ENCODE measurements at regions not wholly inside any gene's neighbourhood (a gene's known extent, or its start where the extent isn't known, plus 50 kb on each side); places are given as distances from the start of the nearest gene placed in this dataset.

DNA sequence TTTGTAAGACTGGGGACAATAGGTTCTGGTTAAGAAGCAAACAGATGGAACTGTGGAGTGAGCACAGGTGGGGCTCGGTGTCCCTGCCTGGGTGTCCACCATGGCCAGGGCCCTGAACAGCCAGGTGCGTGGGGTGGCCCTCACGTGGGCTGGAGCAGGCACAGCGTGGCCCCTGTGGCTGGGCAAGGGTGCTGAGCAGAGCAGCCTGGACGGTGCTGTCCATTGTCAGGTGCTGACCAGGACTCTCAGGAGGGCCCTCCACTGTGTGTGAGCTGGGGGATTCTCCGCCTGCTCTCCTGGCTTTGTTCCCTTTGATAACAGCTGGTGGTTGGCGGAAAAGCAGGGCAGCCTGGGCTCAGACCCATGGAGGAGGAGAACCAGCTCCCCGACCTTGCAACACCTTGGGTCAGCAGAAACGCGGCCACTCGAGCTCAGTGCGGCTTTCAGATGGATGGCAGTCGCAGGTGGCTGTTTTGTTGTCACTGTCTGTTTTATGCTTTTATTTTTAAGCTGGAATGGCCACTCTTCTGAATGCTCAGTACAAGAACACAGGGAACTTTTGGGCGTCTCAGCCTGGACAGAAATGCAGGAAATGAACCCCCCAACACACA is 273.9 kb upstream of the ADARB2 start:
- DNase-seq (ENCODE audit: extremely low read depth, low read depth, low spot score), result no peak

DNA sequence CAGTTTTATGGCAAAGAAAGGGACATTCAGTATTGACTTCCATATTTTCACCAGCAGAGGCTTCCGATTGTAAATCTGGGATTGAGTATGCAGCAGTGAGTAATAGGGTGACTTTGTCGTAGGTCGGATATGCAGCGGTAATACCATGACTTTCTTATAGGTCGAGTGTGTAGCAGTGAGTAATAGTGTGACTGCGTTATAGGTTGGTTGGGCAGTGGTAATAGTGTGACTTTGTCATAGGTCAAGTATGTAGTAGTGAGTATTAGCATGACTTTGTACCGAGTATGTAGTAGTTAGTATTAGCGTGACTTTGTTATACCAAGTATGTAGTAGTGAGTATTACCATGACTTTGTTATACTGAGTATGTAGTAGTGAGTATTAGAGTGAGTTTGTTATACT is 268.2 kb upstream of the ADARB2 start:
- DNase-seq (ENCODE audit: extremely low read depth, low read depth, low spot score), result no peak

DNA sequence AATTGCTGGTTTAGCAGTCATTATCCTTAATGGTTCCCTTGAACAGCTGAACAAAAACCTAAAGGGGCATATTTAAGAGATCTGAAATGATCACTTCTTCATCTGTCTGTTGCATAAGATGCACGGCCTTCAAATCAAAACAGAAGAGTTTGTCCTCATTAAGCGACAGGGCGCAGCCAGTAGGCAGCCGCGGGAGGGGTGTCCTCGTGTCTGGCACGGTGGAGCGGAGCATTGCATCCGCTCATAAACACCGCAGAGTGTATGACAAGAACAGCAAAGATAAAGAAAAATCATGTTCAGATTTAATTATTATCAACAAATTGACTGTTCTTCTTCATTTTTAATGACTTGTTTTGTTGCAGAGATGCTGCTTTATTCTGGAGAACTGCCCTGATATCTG is 255.6 kb upstream of the ADARB2 start:
- DNase-seq (ENCODE audit: extremely low read depth, low read depth, low spot score), result no peak

DNA sequence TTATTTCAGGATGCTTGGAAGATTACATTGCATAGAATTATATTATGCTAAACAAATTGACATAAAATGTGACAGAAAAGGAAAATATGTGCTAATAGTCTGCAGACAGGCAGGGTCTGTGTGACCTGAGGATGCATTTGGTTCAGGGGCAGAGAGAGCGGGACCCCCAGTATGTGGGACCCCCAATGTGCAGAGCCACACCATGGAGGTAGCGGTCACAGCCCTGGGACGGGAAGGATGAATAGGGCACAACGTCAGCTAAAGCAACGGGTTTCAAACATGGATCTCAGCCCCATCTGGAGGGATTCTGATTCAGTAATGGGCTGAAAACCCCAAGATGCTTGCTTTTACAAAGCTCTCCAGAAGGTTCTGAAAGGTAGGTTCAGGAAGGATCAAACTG is 251.8 kb upstream of the ADARB2 start:
- DNase-seq (ENCODE audit: extremely low read depth, low read depth, low spot score), result no peak

DNA sequence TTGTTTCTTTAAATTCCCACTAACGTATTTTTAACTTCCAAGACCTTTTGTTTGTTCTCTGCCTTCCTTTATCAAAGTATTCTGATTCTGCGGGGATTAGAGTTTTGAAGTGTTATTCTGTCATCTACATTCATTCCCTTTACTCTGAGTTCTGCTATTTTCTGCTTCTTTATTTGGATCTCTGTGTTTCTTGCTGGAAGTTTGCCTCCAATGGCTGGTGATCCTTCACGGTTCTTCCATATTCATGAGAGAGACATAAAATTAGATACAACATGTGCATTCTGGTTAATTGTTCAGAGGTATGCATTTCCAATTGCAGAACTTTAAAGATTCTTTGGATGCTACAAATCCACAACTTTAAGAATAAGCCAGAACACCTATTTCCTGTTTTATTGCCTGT is 244.7 kb upstream of the ADARB2 start:
- no peak for DNase-seq (ENCODE audit: extremely low read depth, low read depth, low spot score)

DNA sequence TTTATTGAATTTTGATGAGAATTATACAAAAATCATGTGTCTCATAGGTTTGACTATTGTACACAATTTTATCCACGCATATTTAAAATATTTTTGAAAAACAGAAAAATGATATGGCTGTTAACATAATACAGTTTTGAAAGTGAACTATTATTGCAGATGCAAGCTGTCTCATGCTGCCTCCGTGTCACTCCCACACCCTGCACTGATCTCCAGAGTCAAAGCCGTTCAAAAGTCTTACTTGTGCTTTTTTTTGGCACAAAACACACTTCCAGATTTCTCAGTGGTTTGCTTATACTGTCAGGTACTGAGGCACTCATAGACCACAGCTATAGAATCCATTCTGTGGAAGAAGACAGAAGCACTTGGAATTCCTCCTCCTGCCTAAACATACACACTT is 243.1 kb upstream of the ADARB2 start:
- no peak for DNase-seq (ENCODE audit: extremely low read depth, low read depth, low spot score)

DNA sequence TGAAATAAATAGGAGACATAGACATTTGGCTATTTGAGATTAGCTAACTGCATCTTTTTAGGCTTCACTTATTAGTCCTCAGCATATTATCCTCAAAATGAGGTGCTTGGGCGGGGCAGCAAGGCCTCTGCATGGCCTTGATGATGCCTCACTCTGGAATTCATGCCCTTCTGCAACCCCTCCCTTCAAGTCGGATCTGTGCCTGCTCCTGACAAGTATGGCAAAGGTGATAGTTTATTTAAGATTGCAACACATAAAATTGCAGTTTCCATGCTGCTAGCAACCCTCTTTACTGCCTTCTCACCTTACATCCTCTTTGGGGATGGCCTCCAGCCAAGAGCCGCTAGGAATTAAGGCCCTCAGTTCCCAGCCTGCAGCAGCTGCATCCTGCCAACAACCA is 241.3 kb upstream of the ADARB2 start:
- DNase-seq (ENCODE audit: extremely low read depth, low read depth, low spot score), result no peak

DNA sequence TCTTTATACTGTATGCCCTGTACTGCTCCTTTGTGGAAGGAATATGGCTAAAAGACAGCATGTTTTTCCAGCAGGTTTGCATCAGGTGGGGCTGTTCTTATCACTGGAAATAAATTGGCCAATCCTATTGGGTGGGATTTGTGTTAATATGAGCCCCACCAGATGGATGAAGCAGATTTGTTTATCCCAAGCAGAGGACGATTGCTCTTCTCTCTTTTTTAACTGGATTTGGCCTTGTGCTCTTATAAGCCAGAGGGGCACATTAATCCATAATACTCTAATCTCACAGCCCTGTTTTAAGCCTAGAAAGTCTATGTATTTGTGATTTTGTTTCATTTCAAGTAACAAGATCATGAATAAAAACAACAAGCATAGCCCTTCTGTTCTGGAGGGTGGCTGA is 240.1 kb upstream of the ADARB2 start:
- no peak for DNase-seq (ENCODE audit: extremely low read depth, low read depth, low spot score)

DNA sequence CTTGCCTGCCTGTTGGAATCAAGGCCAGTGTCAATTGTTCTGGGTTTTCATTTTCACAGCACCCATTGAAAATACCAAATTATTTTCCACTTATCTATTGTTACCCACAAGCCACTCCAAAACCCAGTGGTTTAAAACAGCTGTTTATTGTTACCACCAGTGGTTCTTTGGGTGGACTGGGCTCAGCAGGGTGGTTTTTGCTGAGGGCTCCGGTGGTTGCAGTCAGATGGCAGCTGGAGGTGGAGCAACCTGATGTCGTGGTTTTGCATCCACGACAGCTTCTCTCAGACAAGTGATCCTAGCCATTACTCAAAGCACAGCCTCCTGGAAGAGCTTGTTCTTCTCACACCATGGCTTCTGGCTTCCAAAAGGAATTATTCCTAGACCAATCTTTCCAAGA is 235.1 kb upstream of the ADARB2 start:
- no peak for DNase-seq (ENCODE audit: extremely low read depth, low read depth, low spot score)

DNA sequence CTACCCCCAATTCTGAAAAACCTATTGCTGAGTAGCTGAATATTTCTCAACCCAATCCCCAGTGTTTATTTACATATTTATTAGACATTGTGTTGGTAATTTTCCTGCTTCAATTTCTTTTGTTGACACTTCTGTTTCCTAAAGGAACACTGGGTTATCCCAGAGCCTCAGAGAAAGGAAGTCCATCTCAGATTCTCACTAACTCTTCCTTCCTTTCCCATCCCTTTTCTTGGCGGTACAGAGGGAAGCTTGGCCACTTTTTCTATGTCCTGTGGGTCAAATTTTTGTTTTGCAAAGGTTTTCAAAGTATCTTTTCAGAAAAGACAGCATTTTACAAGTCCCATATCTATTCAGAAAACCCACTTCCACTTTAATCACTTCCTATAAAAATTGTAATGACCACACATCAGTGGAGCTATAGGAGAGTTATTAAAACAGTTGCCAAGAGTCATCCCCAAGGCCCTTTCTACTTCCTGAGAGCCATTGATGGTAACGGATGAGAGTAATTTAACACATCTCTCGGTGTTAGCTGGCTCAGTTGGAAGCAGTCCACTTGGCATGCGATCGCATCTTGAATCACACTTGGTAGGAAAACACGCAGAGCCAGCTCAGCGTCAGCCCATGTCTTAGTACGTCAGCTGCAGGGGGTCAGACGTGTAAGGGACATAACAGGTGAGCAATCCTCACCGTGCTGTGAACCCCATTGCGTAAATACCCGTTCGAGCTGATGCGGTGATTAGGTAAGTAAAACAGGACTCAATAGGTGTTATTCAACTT is 231.1 kb upstream of the ADARB2 start:
- DNase-seq (ENCODE audit: extremely low read depth, low read depth, low spot score), result no peak

DNA sequence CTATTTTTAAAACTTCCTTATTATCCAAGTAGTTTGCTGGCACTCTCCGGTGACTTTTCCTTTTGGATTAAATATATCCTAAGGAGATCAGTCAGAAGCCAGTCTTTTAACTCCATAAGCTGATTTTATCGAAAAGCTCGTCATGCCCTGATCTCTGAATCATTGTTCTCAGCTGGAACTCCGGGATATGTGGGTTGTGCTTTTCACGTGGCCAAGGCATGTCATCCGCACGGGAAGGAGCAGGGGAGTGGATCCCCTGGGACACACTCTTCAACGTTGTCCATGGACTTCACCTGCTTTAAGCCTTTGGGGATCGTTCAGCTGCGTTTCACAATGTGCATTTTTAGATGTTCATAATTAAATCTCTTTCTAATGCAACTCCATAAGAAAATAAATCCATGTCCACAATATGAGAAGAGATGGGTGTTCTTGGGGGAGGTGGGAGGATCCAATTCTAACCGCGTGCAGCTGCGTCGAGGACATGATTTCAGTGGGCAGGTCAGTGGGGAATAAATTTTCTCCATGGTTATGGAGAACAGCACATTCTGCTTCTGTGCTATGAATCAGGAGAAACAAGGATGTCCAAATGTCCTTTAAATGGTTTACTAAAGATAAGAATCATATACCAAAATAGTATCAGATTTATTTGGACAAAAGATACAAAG is 229.5 kb upstream of the ADARB2 start:
- DNase-seq (ENCODE audit: extremely low read depth, low read depth, low spot score), result no peak

DNA sequence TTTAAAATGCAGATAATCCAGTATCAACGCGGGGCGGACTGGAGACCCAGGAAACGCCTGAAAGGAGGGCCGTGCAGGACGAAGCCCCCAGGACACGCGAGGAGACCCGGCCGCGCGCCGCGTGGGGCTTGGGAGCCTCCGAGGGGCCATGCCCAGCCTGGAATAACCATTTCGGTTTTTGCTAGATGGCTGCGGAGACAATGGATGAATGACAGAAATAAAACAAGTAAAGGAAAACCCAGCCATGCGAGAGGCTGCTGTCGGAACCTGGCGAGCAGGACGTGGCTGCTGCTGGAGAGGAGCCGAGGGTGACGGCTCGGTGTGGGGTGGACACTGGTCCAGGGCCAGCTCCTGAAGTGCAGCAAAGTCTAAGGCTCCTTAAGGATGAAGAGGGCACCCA is 227.2 kb upstream of the ADARB2 start:
- no peak for DNase-seq (ENCODE audit: extremely low read depth, low read depth, low spot score)

DNA sequence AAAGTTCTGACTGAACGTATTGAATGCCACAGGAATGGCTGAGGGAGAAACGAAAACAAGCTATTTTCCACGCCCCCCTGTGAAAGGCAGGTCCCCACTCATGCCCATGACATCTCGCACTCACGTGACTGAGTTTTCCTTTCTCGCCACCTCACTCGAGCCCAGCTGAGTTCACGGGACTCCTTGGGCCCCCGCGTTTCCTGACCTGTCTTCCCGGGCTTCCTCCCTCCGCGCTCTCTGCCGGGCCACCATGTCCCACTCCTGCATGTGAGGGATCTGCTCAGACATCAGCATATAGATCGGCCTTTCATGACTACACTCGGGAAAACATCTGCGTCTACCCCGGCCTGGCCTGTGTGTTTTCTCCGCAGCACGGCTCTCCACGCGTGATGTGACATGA is 226.0 kb upstream of the ADARB2 start:
- DNase-seq (ENCODE audit: extremely low read depth, low read depth, low spot score), result no peak

DNA sequence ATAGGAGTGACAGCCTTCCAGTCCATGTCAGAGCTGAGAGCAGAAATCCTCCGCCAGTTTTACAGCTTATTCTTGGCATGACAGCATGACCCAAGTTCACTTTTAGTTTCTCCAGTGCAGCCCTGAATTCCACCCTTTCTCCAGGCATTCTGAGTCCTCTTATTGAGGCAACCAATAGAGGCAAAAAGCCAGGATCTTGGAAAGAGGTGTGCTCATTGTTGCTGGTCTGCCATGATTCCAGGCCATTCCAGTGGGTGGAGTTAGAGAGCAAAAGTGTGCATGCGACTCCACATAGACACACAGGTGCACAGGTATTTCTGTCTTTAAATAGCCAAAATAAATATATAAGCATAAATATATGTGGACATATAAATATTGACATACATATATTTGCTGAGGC is 224.7 kb upstream of the ADARB2 start:
- DNase-seq (ENCODE audit: extremely low read depth, low read depth, low spot score), result no peak

DNA sequence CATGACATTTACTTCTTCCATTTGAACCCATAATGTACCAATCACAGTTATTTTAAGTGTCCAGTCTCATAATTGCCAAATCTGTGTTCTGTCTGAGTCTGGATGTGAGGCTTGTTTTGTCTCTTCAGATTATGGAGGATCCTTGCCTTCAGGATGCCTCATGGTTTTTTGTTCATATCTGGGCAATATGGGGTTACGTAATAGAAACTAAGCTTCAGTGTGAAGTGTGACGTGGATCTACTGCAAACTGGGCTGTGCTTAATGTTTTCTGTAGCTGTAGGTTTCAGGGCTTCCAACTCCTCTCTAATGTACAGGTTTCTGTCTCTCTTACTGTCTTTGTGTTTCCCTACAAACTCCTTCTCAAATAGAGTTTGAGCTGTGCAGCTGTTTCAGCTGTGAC is 223.7 kb upstream of the ADARB2 start:
- DNase-seq (ENCODE audit: extremely low read depth, low read depth, low spot score), result no peak

DNA sequence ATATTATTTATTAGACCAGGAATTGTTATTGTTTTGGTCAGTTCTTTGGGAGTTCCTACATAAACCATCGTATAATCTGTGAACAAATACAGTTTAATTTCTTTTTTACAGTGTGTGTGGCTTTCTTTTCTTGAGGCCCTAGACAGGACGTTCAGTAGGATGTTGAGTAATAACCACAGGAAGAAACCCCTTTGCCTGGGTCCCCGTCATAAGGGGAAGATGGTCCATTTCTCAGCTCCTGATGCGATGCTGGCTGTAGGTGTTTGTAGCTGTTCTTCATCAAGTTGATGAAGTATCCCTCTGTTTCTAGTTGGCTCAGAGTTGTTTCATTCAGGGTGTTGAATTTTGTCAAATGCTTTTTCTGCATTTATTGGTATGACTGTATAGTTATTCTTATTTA is 219.7 kb upstream of the ADARB2 start:
- DNase-seq (ENCODE audit: extremely low read depth, low read depth, low spot score), result no peak

DNA sequence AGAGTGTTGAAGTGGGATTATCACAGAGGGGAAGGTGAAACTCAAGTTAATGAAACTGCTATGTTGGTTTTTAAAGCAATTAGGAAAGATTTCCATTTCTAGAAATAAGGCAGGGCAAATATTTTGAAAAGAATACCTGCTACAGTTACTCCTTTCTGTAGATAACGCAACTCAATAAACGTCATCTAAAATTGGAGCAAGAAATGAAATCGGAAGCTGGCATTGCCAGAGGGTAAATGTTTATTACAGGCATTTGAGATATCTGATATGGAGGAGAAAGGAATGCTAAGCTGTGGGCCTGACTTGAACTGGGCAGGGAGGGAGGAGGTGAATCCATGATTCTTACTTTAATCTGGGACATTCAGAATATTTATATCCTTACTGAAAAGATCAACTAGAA is 217.0 kb upstream of the ADARB2 start:
- DNase-seq (ENCODE audit: extremely low read depth, low read depth, low spot score), result no peak

DNA sequence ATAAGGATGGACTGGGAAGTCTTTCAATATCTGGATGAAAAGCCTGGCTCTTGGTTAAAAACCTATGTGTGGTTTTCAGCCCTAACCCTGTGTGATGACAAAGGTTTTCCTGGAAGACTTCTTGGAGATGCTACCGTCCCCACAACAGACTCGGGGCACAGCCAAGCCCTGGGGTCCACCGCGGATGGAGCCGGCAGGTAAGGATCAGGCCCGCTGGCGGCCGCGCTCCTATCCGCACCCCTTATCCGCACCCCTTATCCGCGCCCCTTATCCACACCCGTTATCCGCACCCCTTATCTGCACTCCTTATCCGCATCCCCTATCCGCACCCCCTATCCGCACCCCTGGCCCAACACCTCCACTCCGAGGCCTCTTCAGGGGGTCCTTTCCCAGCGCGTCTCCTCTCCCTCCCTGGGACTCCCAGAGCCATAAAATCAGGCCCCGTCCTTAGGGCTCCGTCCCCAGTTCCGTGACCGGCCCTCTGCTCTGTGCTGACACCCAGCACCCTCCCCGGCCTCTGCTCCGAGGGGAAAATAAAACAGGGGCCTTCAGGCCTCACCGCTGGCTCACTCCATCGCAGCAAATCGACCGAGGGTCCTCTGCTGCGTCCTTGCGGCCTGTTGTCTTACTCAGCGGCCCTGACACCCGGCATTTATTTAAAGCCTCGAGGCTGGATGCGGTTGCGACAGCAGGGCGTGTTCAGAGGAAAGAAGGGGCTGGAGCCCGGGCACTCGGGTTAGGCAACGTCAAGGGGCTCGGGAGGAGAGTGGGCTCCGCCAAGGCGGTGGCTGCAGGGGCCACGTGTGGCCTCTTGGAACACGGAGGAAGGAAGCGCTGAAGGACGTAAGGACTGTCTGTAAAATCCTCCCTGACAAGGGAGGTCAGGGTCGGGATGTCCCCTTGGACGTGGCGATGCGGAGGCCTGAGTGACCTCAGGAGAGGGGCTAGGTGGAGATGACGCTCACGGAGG is 215.1 kb upstream of the ADARB2 start:
- DNase-seq (ENCODE audit: extremely low read depth, low read depth, low spot score), result no peak

DNA sequence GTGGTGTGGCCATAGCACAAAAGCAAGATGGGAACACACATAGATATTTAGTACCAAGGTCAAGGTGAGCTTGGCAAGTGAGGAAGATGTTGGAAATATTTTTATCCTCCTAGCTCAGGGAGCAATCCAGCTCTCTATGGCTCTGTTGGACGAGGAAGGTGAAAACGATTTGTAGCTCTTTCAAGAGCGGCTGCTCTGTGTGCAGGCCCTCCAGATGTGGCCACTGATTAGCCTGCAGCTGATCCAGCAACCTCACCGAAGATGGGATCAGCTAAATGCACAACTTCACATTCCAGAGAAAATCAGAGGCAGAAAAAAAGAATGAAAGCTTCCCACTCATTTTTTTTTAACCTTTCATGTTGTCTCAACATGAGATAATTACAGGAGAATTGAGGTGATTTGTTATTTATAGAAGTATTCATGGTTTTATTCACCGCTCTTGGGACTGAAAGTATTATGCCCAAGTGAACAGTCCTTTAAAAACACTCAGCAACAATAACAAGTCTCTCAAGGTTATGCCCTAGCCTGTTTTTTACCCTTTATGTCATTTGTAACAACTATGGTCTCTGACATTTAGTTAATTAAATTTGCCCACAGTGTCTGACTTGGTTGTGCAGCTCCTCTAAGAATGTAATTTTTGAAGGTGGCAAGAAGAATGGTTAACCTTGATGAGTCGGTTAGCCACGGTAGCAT is 213.6 kb upstream of the ADARB2 start:
- DNase-seq (ENCODE audit: extremely low read depth, low read depth, low spot score), result no peak

DNA sequence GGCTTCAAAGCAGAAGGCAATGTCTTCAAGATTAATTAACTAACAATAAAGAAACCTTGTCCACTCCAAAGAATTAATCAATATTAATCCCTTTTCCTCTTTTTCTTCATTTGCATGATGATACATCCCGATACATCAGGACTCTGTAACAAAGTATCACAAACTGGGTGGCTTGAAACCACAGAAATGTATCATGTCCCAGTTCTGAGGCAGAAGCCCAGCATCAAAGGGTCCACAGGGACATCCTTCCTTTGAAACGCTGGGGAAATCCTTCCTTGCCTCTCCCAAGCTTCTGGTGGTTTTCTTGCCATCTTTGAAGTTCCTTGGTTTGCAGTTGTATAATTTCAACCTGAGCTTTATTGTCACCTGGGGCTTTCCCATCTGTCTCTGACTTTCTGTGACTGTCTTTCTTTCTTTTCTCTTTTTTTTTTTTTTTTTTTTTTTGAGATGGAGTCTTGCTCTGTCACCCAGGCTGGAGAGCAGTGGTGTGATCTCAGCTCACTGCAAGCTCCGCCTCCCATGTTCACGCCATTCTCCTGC is 210.2 kb upstream of the ADARB2 start:
- no peak for DNase-seq (ENCODE audit: extremely low read depth, low read depth, low spot score)
